GM12878 (cell line): ENCODE measurements at regions not wholly inside any gene's neighbourhood (a gene's known extent, or its start where the extent isn't known, plus 50 kb on each side); places are given as distances from the start of the nearest gene placed in this dataset.

Source experiments
- ATAC-seq: fragments of 200-7000 bp; cut with Tn5 transposase; 3 replicates; pipeline ENCODE4 v1.9.1; 2020; ENCODE audit warnings: mild to moderate bottlenecking, moderate library complexity
- BruUV-seq: library from RNA; stranded (reverse); fragments of 400-500 nt; replicated peaks from 2 replicates; lab custom pipeline; 2021; lab: Mats Ljungman, UMichigan
- CTCF ChIA-PET: fragments of 300-600 bp; sonication (Branson Sonifier 250); formaldehyde crosslinking; extraction: SDS; loops from one replicate; lab custom pipeline; 2021; ENCODE audit warnings: inconsistent platforms; lab: Yijun Ruan, JAX
- POLR2A ChIA-PET: fragments of 350-600 bp; formaldehyde crosslinking; extraction: SDS; loops from one replicate; lab custom pipeline; 2021; ENCODE audit warnings: inconsistent platforms; lab: Charles Lee
- RAD21 ChIA-PET: fragments of 300-600 bp; sonication (Branson Sonifier 250); formaldehyde crosslinking; loops from one replicate; lab custom pipeline; 2023; ENCODE audit warnings: antibody characterized with exemption; ENCODE audit not compliant: unreplicated experiment; lab: Charles Lee
- SMC1A ChIA-PET: fragments of 300-600 bp; sonication (Branson Sonifier 250); formaldehyde crosslinking; loops from one replicate; lab custom pipeline; 2023; ENCODE audit not compliant: unreplicated experiment, uncharacterized antibody; lab: Charles Lee
- DNase-seq: peaks from one replicate; pipeline ENCODE4 v3.0.0-alpha.2; 2011; ENCODE audit warnings: low read depth, low spot score
- FAIRE-seq: peaks from 3 replicates; lab custom pipeline; 2011; peaks lifted over from hg19 to GRCh38; lab: Jason Lieb, UNC
- H2AFZ ChIP-seq: 2 replicates; pipeline ENCODE4 v1.6.0; 2011; ENCODE audit warnings: low read depth, low read length, control low read depth; ENCODE audit not compliant: control insufficient read depth
- H3K27ac ChIP-seq: 2 replicates; pipeline ENCODE4 v1.5.1; 2011; ENCODE audit warnings: control low read depth; ENCODE audit not compliant: control insufficient read depth, insufficient read depth
- H3K27me3 ChIP-seq, 2 experiments: replicated peaks in 1 of 2; 2 replicates each; pipeline versions ENCODE4 v1.6.0 to v1.6.1; 2011; ENCODE audit warnings: low read length in 1 of 2; ENCODE audit not compliant: control insufficient read depth in 2 of 2, insufficient read depth in 2 of 2
- H3K36me3 ChIP-seq, 2 experiments: 2 replicates each; pipeline ENCODE4 v1.5.1; 2011; ENCODE audit warnings: low read length in 1 of 2; ENCODE audit not compliant: control insufficient read depth in 2 of 2, insufficient read depth in 2 of 2
- H3K4me1 ChIP-seq: 2 replicates; pipeline ENCODE4 v1.6.1; 2011; ENCODE audit warnings: mild to moderate bottlenecking, low read length, moderate library complexity, mixed read lengths; ENCODE audit not compliant: control insufficient read depth, insufficient read depth
- H3K4me2 ChIP-seq: 2 replicates; pipeline ENCODE4 v1.6.0; 2011; ENCODE audit warnings: control low read depth; ENCODE audit not compliant: control insufficient read depth, insufficient read depth
- H3K4me3 ChIP-seq: fragments of 200-600 bp; sonication (generic); 2 replicates; pipeline ENCODE4 v1.5.1; 2016
- H3K79me2 ChIP-seq: 2 replicates; pipeline ENCODE4 v1.6.0; 2011; ENCODE audit warnings: low read length; ENCODE audit not compliant: control insufficient read depth, insufficient read depth
- H3K9ac ChIP-seq: 2 replicates; pipeline ENCODE4 v1.8.0; 2011; ENCODE audit warnings: low read length, control low read depth, mixed read lengths; ENCODE audit not compliant: control insufficient read depth, insufficient read depth
- H3K9me3 ChIP-seq: replicated peaks from 3 replicates; pipeline ENCODE4 v1.5.1; 2011; ENCODE audit warnings: mild to moderate bottlenecking, low read length; ENCODE audit not compliant: control insufficient read depth, insufficient read depth
- H4K20me1 ChIP-seq: 2 replicates; pipeline ENCODE4 v1.6.0; 2011; ENCODE audit not compliant: control insufficient read depth, insufficient read depth
- BRCA1 ChIP-seq: IDR thresholded peaks from 2 replicates; pipeline ENCODE4 v1.6.1; 2011; ENCODE audit warnings: low read depth, low read length, improper control_type of control experiment
- DPF2 ChIP-seq: fragments of 450-650 bp; IDR thresholded peaks from 2 replicates; pipeline ENCODE4 v1.6.1; 2017; ENCODE audit warnings: mild to moderate bottlenecking
- FOS ChIP-seq: IDR thresholded peaks from 3 replicates; pipeline ENCODE4 v1.6.1; 2011; ENCODE audit warnings: borderline replicate concordance; ENCODE audit not compliant: insufficient read length; ENCODE audit errors: extremely low read depth
- HCFC1 ChIP-seq: fragments of 150-350 bp; IDR thresholded peaks from 2 replicates; pipeline ENCODE4 v1.6.1; 2014; ENCODE audit warnings: low read length
- IRF4 ChIP-seq: IDR thresholded peaks from 2 replicates; pipeline ENCODE4 v1.6.1; 2011; ENCODE audit warnings: low read depth, low read length
- NR2F1 ChIP-seq: fragments of 450-650 bp; conservative IDR thresholded peaks from 2 replicates; pipeline ENCODE4 v1.6.1; 2017; ENCODE audit warnings: mild to moderate bottlenecking
- RAD21 ChIP-seq: IDR thresholded peaks from 2 replicates; pipeline ENCODE4 v1.6.1; 2011; ENCODE audit warnings: mild to moderate bottlenecking, low read depth, low read length, moderate library complexity; ENCODE audit not compliant: insufficient read depth
- SMAD1 ChIP-seq: fragments of 450-650 bp; IDR thresholded peaks from 2 replicates; pipeline ENCODE4 v1.6.1; 2018; ENCODE audit warnings: mild to moderate bottlenecking, low read depth; ENCODE audit not compliant: partially characterized antibody
- SRF ChIP-seq, 2 experiments: IDR thresholded peaks; 2 replicates each; pipeline ENCODE4 v1.6.1; 2011; ENCODE audit warnings: low read depth in 2 of 2, low read length in 2 of 2, mild to moderate bottlenecking in 1 of 2, moderate library complexity in 1 of 2
- SUZ12 ChIP-seq: fragments of 200-600 bp; sonication (generic); IDR thresholded peaks from one replicate; pipeline ENCODE4 v1.6.1; 2018; ENCODE audit warnings: antibody characterized with exemption, mild to moderate bottlenecking; ENCODE audit not compliant: unreplicated experiment
- TCF12 ChIP-seq: IDR thresholded peaks from 2 replicates; pipeline ENCODE4 v1.6.1; 2011; ENCODE audit warnings: low read depth, mild to moderate bottlenecking, low read length
- WRNIP1 ChIP-seq: IDR thresholded peaks from 2 replicates; pipeline ENCODE4 v1.6.1; 2011; ENCODE audit warnings: low read depth, low read length, improper control_type of control experiment, borderline replicate concordance
- ZNF622 ChIP-seq: fragments of 450-650 bp; IDR thresholded peaks from 2 replicates; pipeline ENCODE4 v1.6.1; 2017; ENCODE audit warnings: mild to moderate bottlenecking, inconsistent platforms
- WGBS: methylation state at CpG from one replicate; pipeline ENCODE4 v1.1.6; 2016; ENCODE audit warnings: low lambda C conversion rate; ENCODE audit not compliant: insufficient replicate concordance, insufficient coverage; ENCODE audit errors: missing lambda C conversion rate; 5-methylcytosine and 5-hydroxymethylcytosine counted together
- in situ Hi-C: fragments of 300-500 bp; cut with MboI; formaldehyde crosslinking; loops from 9 replicates; pipeline ENCODE4 v1.14.3; 2018; ENCODE audit warnings: mixed read lengths
- intact Hi-C: fragments of 100-400 bp; cut with micrococcal nuclease; formaldehyde crosslinking; loops from one replicate; pipeline ENCODE4 v1.14.2; 2022; ENCODE audit not compliant: unreplicated experiment
- TF ChIP-seq, protein P1 (sequence below), 3 experiments: IDR thresholded peaks in 2 of 3; conservative IDR thresholded peaks in 1 of 3; 2 replicates each; pipeline ENCODE4 v1.5.1; 2011; ENCODE audit warnings: low read depth in 3 of 3, low read length in 3 of 3, mild to moderate bottlenecking in 3 of 3, control low read depth in 2 of 3, moderate library complexity in 2 of 3, inconsistent platforms in 1 of 3, mixed read lengths in 1 of 3; ENCODE audit not compliant: control insufficient read depth in 2 of 3, insufficient read depth in 1 of 3; ENCODE audit errors: extremely low read depth in 1 of 3
- TF ChIP-seq, protein P2 (sequence below): IDR thresholded peaks from 2 replicates; pipeline ENCODE4 v1.6.1; 2012; ENCODE audit warnings: improper control_type of control experiment, low read depth, low read length; ENCODE audit not compliant: insufficient replicate concordance
- TF ChIP-seq, protein P3 (sequence below): fragments of 450-650 bp; IDR thresholded peaks from 2 replicates; pipeline ENCODE4 v1.6.1; 2016; ENCODE audit warnings: mild to moderate bottlenecking
- TF ChIP-seq, protein P4 (sequence below): fragments of 450-650 bp; IDR thresholded peaks from 2 replicates; pipeline ENCODE4 v1.6.1; 2017; ENCODE audit warnings: borderline replicate concordance

DNA sequence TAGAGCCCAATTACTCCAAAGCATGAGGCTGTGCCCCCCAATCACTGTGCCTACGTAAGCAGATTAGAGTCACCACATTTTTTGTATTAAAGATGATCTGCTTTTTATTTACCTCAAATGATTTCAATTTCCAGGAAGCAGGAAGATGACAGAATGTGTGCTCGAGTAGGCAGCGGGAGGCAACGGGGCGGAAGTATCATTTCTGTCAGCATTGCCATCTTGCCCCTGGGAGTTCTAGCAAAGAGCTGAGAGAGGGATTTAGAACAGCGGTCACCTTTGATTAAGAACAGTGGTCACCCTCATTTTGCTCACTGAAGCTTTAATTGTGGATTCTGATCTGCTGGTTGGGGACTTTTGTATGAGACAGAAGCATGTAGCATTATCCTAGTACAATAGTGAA, 117.1 kb upstream of the FAM13C start:
- Histone ChIP-seq H3K4me1 (no peaks in the 10 kb centered on the region), H3K4me3 (no peak overlapping the region), H4K20me1 (no peaks in the 10 kb centered on the region), H3K9ac (no peak overlapping the region), H3K79me2 (no peaks in the 10 kb centered on the region), H3K27me3 (no peaks in the 10 kb centered on the region), H2AFZ (no peak overlapping the region), H3K36me3 (no peaks in the 10 kb centered on the region), H3K27ac (no peak overlapping the region), H3K4me2 (no peak overlapping the region), H3K9me3 (no peaks in the 10 kb centered on the region)
- ATAC-seq (no peak), DNase-seq (no peak), FAIRE-seq (no peak)
- TF ChIP-seq WRNIP1 (no peak), NR2F1 (no peak), SUZ12 (no peak), IRF4 (no peak), SMAD1 (no peak), TCF12 (no peak), SRF (IDR thresholded peaks at IDR 0.05; ENCODE audit: low read depth in 2 of 2, low read length in 2 of 2) (no peak), FOS (no peak), DPF2 (no peak), HCFC1 (no peak), ZNF622 (no peak), BRCA1 (no peak), RAD21 (no peak)
- TF ChIP-seq, protein P1, sequence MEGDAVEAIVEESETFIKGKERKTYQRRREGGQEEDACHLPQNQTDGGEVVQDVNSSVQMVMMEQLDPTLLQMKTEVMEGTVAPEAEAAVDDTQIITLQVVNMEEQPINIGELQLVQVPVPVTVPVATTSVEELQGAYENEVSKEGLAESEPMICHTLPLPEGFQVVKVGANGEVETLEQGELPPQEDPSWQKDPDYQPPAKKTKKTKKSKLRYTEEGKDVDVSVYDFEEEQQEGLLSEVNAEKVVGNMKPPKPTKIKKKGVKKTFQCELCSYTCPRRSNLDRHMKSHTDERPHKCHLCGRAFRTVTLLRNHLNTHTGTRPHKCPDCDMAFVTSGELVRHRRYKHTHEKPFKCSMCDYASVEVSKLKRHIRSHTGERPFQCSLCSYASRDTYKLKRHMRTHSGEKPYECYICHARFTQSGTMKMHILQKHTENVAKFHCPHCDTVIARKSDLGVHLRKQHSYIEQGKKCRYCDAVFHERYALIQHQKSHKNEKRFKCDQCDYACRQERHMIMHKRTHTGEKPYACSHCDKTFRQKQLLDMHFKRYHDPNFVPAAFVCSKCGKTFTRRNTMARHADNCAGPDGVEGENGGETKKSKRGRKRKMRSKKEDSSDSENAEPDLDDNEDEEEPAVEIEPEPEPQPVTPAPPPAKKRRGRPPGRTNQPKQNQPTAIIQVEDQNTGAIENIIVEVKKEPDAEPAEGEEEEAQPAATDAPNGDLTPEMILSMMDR (IDR thresholded peaks at IDR 0.05 in 2 of 3, conservative IDR thresholded peaks at IDR 0.05 in 1 of 3; ENCODE audit: control insufficient read depth in 2 of 3, extremely low read depth in 1 of 3, insufficient read depth in 1 of 3, low read depth in 3 of 3, low read length in 3 of 3), result no peak
- TF ChIP-seq, protein P2, sequence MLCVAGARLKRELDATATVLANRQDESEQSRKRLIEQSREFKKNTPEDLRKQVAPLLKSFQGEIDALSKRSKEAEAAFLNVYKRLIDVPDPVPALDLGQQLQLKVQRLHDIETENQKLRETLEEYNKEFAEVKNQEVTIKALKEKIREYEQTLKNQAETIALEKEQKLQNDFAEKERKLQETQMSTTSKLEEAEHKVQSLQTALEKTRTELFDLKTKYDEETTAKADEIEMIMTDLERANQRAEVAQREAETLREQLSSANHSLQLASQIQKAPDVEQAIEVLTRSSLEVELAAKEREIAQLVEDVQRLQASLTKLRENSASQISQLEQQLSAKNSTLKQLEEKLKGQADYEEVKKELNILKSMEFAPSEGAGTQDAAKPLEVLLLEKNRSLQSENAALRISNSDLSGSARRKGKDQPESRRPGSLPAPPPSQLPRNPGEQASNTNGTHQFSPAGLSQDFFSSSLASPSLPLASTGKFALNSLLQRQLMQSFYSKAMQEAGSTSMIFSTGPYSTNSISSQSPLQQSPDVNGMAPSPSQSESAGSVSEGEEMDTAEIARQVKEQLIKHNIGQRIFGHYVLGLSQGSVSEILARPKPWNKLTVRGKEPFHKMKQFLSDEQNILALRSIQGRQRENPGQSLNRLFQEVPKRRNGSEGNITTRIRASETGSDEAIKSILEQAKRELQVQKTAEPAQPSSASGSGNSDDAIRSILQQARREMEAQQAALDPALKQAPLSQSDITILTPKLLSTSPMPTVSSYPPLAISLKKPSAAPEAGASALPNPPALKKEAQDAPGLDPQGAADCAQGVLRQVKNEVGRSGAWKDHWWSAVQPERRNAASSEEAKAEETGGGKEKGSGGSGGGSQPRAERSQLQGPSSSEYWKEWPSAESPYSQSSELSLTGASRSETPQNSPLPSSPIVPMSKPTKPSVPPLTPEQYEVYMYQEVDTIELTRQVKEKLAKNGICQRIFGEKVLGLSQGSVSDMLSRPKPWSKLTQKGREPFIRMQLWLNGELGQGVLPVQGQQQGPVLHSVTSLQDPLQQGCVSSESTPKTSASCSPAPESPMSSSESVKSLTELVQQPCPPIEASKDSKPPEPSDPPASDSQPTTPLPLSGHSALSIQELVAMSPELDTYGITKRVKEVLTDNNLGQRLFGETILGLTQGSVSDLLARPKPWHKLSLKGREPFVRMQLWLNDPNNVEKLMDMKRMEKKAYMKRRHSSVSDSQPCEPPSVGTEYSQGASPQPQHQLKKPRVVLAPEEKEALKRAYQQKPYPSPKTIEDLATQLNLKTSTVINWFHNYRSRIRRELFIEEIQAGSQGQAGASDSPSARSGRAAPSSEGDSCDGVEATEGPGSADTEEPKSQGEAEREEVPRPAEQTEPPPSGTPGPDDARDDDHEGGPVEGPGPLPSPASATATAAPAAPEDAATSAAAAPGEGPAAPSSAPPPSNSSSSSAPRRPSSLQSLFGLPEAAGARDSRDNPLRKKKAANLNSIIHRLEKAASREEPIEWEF, result no peak
- TF ChIP-seq, protein P3, sequence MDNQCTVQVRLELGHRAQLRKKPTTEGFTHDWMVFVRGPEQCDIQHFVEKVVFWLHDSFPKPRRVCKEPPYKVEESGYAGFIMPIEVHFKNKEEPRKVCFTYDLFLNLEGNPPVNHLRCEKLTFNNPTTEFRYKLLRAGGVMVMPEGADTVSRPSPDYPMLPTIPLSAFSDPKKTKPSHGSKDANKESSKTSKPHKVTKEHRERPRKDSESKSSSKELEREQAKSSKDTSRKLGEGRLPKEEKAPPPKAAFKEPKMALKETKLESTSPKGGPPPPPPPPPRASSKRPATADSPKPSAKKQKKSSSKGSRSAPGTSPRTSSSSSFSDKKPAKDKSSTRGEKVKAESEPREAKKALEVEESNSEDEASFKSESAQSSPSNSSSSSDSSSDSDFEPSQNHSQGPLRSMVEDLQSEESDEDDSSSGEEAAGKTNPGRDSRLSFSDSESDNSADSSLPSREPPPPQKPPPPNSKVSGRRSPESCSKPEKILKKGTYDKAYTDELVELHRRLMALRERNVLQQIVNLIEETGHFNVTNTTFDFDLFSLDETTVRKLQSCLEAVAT, result no peak
- TF ChIP-seq, protein P4, sequence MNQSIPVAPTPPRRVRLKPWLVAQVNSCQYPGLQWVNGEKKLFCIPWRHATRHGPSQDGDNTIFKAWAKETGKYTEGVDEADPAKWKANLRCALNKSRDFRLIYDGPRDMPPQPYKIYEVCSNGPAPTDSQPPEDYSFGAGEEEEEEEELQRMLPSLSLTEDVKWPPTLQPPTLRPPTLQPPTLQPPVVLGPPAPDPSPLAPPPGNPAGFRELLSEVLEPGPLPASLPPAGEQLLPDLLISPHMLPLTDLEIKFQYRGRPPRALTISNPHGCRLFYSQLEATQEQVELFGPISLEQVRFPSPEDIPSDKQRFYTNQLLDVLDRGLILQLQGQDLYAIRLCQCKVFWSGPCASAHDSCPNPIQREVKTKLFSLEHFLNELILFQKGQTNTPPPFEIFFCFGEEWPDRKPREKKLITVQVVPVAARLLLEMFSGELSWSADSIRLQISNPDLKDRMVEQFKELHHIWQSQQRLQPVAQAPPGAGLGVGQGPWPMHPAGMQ, result no peak
- CTCF ChIA-PET, result no interaction called here
- intact Hi-C loops (no loop called here), in situ Hi-C loops (no loop called here)
- BruUV-seq, result no TSS peak
- SMC1A ChIA-PET, result no interaction called here
- POLR2A ChIA-PET, result no interaction called here
- WGBS, result 28% methylated on average over 6 of the region's 6 CpGs
- RAD21 ChIA-PET, result no interaction called here
